CD8-positive, alpha-beta memory T cell (primary cell): ENCODE measurements at regions not wholly inside any gene's neighbourhood (a gene's known extent, or its start where the extent isn't known, plus 50 kb on each side); places are given as distances from the start of the nearest gene placed in this dataset.

Experiments used
- CTCF ChIA-PET: fragments of 350-600 bp; sonication (Branson Sonifier 250); formaldehyde crosslinking; loops from one replicate; lab custom pipeline; 2021; ENCODE audit warnings: antibody characterized with exemption; lab: Charles Lee
- POLR2A ChIA-PET: fragments of 350-600 bp; sonication (Branson Sonifier 250); formaldehyde crosslinking; loops from one replicate; lab custom pipeline; 2021; ENCODE audit warnings: antibody characterized with exemption; lab: Charles Lee
- DNase-seq, 5 donors: peaks; one replicate each; pipeline versions ENCODE4 v3.0.0 to v3.0.0-alpha.2; 2020 to 2022; ENCODE audit warnings: mixed read lengths in 1 of 5
- H3K27ac ChIP-seq: one replicate; pipeline ENCODE4 v1.7.0; 2013; ENCODE audit warnings: low read depth, mild to moderate bottlenecking, low read length, moderate library complexity
- H3K27me3 ChIP-seq: 2 replicates; pipeline ENCODE4 v1.7.0; 2013; ENCODE audit warnings: low read length, mild to moderate bottlenecking; ENCODE audit not compliant: insufficient read depth, poor library complexity, severe bottlenecking
- H3K36me3 ChIP-seq: 2 replicates; pipeline ENCODE4 v1.7.0; 2013; ENCODE audit warnings: mild to moderate bottlenecking, low read length, moderate library complexity; ENCODE audit not compliant: insufficient read depth
- H3K4me1 ChIP-seq: 2 replicates; pipeline ENCODE4 v1.7.0; 2013; ENCODE audit warnings: mild to moderate bottlenecking, low read length, moderate library complexity; ENCODE audit not compliant: insufficient read depth
- H3K4me3 ChIP-seq: 2 replicates; pipeline ENCODE4 v1.7.0; 2013; ENCODE audit warnings: mild to moderate bottlenecking, low read length
- H3K9me3 ChIP-seq: 2 replicates; pipeline ENCODE4 v1.7.0; 2013; ENCODE audit warnings: mild to moderate bottlenecking, low read length
- H3K27ac Mint-ChIP-seq, 8 donors: one replicate each; pipeline ENCODE4 v1.8.0; 2020 to 2021; ENCODE audit warnings: mixed read lengths in 8 of 8, mild to moderate bottlenecking in 6 of 8, inconsistent platforms in 3 of 8, moderate library complexity in 3 of 8
- H3K27me3 Mint-ChIP-seq, 2 donors: one replicate each; pipeline ENCODE4 v1.8.0; 2020 to 2021; ENCODE audit warnings: mixed read lengths in 2 of 2, mild to moderate bottlenecking in 1 of 2, moderate library complexity in 1 of 2
- H3K36me3 Mint-ChIP-seq, 3 donors: one replicate each; pipeline ENCODE4 v1.8.0; 2020 to 2021; ENCODE audit warnings: mixed read lengths in 3 of 3, inconsistent platforms in 1 of 3, mild to moderate bottlenecking in 1 of 3
- H3K4me1 Mint-ChIP-seq, 3 donors: one replicate each; pipeline ENCODE4 v1.8.0; 2020 to 2021; ENCODE audit warnings: mixed read lengths in 3 of 3, inconsistent platforms in 1 of 3, mild to moderate bottlenecking in 1 of 3
- H3K4me3 Mint-ChIP-seq, 7 donors: one replicate each; pipeline ENCODE4 v1.8.0; 2020 to 2021; ENCODE audit warnings: mixed read lengths in 7 of 7, mild to moderate bottlenecking in 6 of 7, moderate library complexity in 4 of 7, inconsistent platforms in 2 of 7
- H3K9me3 Mint-ChIP-seq, 5 donors: one replicate each; pipeline ENCODE4 v1.8.0; 2020 to 2022; ENCODE audit warnings: mixed read lengths in 5 of 5, mild to moderate bottlenecking in 3 of 5, moderate library complexity in 2 of 5, inconsistent platforms in 1 of 5

GRCh38 chr5:19002111-19002510, 985.9 kb downstream of the CDH18 start:
- H3K36me3 Mint-ChIP-seq, result no peaks in the 10 kb centered on the region

GRCh38 chr5:19018822-19019221, 969.2 kb downstream of the CDH18 start:
- H3K9me3 ChIP-seq, result no peaks in the 10 kb centered on the region
- no peaks in the 10 kb centered on the region for H3K36me3 ChIP-seq
- Mint-ChIP-seq H3K36me3 (no peaks in the 10 kb centered on the region), H3K27ac (peak overlapping the region in 1 of 8 donors; percentile 32), H3K4me3 (no peak overlapping the region), H3K9me3 (peaks cover 0 to 29% (median 5%) of the 10 kb centered on the region in 5 donors), H3K4me1 (no peaks in the 10 kb centered on the region), H3K27me3 (no peaks in the 10 kb centered on the region)
- ChIA-PET CTCF (no interaction called here), POLR2A (no interaction called here)
- no peaks in the 10 kb centered on the region for H3K27me3 ChIP-seq
- H3K27ac ChIP-seq, result no peak overlapping the region
- H3K4me3 ChIP-seq, result no peak overlapping the region
- H3K4me1 ChIP-seq, result no peaks in the 10 kb centered on the region
- no peak for DNase-seq

More at GRCh38 chr5:19002111-19002510, 985.9 kb downstream of the CDH18 start:
- H3K9me3 ChIP-seq, result peaks cover 4% of the 10 kb centered on the region
- H3K27ac Mint-ChIP-seq, result no peak overlapping the region
- no peaks in the 10 kb centered on the region for H3K27me3 ChIP-seq
- H3K36me3 ChIP-seq, result no peaks in the 10 kb centered on the region
- ChIA-PET CTCF (no interaction called here), POLR2A (no interaction called here)
- no peak overlapping the region for H3K4me3 Mint-ChIP-seq
- no peak overlapping the region for H3K4me3 ChIP-seq
- H3K4me1 Mint-ChIP-seq, result no peaks in the 10 kb centered on the region
- H3K27me3 Mint-ChIP-seq, result no peaks in the 10 kb centered on the region
- DNase-seq, result no peak
- no peak overlapping the region for H3K27ac ChIP-seq
- peaks cover 0 to 8% (median 0%) of the 10 kb centered on the region in 5 donors for H3K9me3 Mint-ChIP-seq
- no peaks in the 10 kb centered on the region for H3K4me1 ChIP-seq

GRCh38 chr5:19031491-19031890, 956.5 kb downstream of the CDH18 start:
- DNase-seq, result no peak
- no peak overlapping the region for H3K27ac ChIP-seq
- H3K9me3 ChIP-seq, result no peaks in the 10 kb centered on the region
- no peak overlapping the region for H3K4me3 Mint-ChIP-seq
- H3K27me3 Mint-ChIP-seq, result peaks cover 0 to 3% of the 10 kb centered on the region in 2 donors
- ChIA-PET CTCF (no interaction called here), POLR2A (no interaction called here)
- H3K4me3 ChIP-seq, result no peak overlapping the region
- peaks cover 5 to 17% (median 6%) of the 10 kb centered on the region in 5 donors for H3K9me3 Mint-ChIP-seq
- no peaks in the 10 kb centered on the region for H3K4me1 Mint-ChIP-seq
- H3K36me3 Mint-ChIP-seq, result no peaks in the 10 kb centered on the region
- no peak overlapping the region for H3K27ac Mint-ChIP-seq
- no peaks in the 10 kb centered on the region for H3K36me3 ChIP-seq
- no peaks in the 10 kb centered on the region for H3K27me3 ChIP-seq
- H3K4me1 ChIP-seq, result no peaks in the 10 kb centered on the region

DNA sequence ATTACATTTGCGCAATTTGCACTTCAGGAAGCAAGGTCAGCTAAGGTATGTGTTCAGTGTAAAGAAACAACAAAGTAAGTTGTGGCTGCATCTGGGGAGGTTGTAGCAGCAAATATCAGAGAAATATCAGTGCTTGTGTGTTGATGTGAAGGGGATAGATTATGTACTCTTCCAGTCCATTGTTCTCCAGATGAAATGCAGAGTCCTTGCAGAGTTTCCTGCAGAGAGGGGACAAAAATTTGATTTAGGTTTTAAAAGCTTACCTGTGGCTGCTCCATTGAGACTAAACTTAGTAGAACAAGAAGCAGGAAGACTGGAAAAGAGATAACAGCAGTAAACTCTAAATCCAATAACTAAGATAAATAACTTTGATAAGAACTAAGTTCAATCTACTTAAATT, 952.2 kb downstream of the CDH18 start:
- H3K9me3 Mint-ChIP-seq, result peaks cover 0 to 10% (median 5%) of the 10 kb centered on the region in 5 donors

DNA sequence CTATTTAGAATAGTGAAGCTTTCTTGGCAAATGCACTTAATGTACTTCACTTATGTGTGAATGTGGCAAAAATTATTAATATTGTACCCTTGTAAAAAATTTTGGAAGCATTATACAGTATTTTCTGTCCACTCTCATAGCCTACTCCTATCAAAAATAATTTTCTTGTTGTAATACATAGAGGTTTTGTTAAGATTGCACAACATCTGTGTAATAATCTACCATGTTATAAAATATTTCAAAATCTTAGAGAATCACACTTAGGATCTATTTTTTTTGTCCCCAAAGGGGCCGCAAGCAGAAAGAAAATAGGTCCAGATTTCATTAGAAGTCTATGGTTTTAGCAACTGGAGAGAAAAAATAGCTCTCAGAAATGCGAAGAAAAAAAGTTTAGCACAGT, 945.9 kb downstream of the CDH18 start:
- Histone ChIP-seq H3K27ac (no peak overlapping the region), H3K27me3 (no peaks in the 10 kb centered on the region), H3K36me3 (no peaks in the 10 kb centered on the region), H3K4me3 (no peak overlapping the region), H3K4me1 (no peaks in the 10 kb centered on the region), H3K9me3 (no peaks in the 10 kb centered on the region)
- ChIA-PET POLR2A (no interaction called here), CTCF (no interaction called here)
- Mint-ChIP-seq H3K27me3 (no peaks in the 10 kb centered on the region), H3K4me3 (no peak overlapping the region), H3K4me1 (no peaks in the 10 kb centered on the region), H3K27ac (no peak overlapping the region), H3K9me3 (peaks cover 0 to 11% (median 0%) of the 10 kb centered on the region in 5 donors), H3K36me3 (no peaks in the 10 kb centered on the region)
- no peak for DNase-seq

More for the DNA sequence above, 952.2 kb downstream of the CDH18 start:
- POLR2A ChIA-PET, result no interaction called here
- CTCF ChIA-PET, result no interaction called here
- Histone ChIP-seq H3K27me3 (no peaks in the 10 kb centered on the region), H3K4me1 (no peaks in the 10 kb centered on the region), H3K36me3 (no peaks in the 10 kb centered on the region), H3K27ac (no peak overlapping the region), H3K4me3 (no peak overlapping the region), H3K9me3 (no peaks in the 10 kb centered on the region)
- H3K4me3 Mint-ChIP-seq, result no peak overlapping the region
- no peak for DNase-seq
- H3K27me3 Mint-ChIP-seq, result no peaks in the 10 kb centered on the region
- no peaks in the 10 kb centered on the region for H3K36me3 Mint-ChIP-seq
- H3K4me1 Mint-ChIP-seq, result no peaks in the 10 kb centered on the region
- H3K27ac Mint-ChIP-seq, result no peak overlapping the region

DNA sequence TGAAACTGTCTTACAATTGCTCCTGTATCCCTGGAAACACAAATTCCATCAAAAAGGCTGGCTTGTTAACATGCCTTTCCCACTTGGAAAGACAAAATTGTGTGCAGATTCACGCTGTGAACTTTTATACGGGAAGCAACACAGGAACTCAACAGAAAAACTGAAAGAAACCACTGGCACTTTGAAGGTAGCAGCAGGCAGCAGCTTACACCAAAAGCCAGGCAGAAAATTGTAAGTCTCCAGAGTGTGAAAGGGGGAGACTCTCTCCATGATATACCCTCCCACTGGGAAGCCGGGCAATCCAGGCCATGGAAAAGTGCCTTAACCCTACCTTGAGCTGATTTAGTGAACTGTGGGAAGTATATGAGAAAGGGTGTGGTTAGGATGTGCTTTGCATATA, 943.7 kb downstream of the CDH18 start:
- no peaks in the 10 kb centered on the region for H3K4me1 Mint-ChIP-seq
- Histone ChIP-seq H3K27me3 (no peaks in the 10 kb centered on the region), H3K9me3 (no peaks in the 10 kb centered on the region), H3K4me3 (no peak overlapping the region), H3K27ac (no peak overlapping the region), H3K4me1 (no peaks in the 10 kb centered on the region), H3K36me3 (no peaks in the 10 kb centered on the region)
- POLR2A ChIA-PET, result no interaction called here
- H3K9me3 Mint-ChIP-seq, result peaks cover 0 to 11% (median 0%) of the 10 kb centered on the region in 5 donors
- no peak for DNase-seq
- no peaks in the 10 kb centered on the region for H3K36me3 Mint-ChIP-seq
- no peak overlapping the region for H3K4me3 Mint-ChIP-seq
- no peaks in the 10 kb centered on the region for H3K27me3 Mint-ChIP-seq
- H3K27ac Mint-ChIP-seq, result no peak overlapping the region
- CTCF ChIA-PET, result no interaction called here

- Histone ChIP-seq H3K27ac (no peak overlapping the region), H3K9me3 (no peaks in the 10 kb centered on the region), H3K4me1 (no peaks in the 10 kb centered on the region), H3K36me3 (no peaks in the 10 kb centered on the region), H3K27me3 (no peaks in the 10 kb centered on the region), H3K4me3 (no peak overlapping the region)
- H3K36me3 Mint-ChIP-seq, result no peaks in the 10 kb centered on the region
- ChIA-PET CTCF (no interaction called here), POLR2A (no interaction called here)
- no peak overlapping the region for H3K27ac Mint-ChIP-seq
- peaks cover 0 to 7% (median 0%) of the 10 kb centered on the region in 5 donors for H3K9me3 Mint-ChIP-seq
- no peak overlapping the region for H3K4me3 Mint-ChIP-seq
- no peak for DNase-seq
- no peaks in the 10 kb centered on the region for H3K4me1 Mint-ChIP-seq
- H3K27me3 Mint-ChIP-seq, result no peaks in the 10 kb centered on the region
Measured at GRCh38 chr5:19044931-19045695, 942.9 kb downstream of the CDH18 start.

DNA sequence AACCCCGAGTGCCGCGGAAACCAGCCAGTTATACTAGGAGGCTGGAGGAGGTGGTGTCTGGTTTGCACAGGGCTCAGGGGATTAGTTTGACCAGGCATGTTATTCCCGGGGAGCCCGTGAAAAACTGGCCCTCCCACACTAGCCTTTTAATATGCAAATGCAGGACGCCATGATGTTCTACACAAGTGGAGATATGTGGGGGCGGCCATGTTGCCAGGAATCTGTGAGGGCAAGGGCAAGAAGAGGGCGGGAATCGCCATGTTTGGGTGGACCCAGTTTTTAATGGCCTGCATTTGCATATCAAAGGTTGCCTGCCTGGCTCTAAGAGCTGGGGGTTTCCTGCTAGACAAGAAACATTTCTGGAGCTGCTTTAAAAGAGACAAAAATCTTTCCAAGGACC, 940.7 kb downstream of the CDH18 start:
- ChIA-PET POLR2A (no interaction called here), CTCF (no interaction called here)
- H3K4me3 ChIP-seq, result no peak overlapping the region
- H3K27ac Mint-ChIP-seq, result no peak overlapping the region
- H3K36me3 ChIP-seq, result no peaks in the 10 kb centered on the region
- peaks cover 0 to 10% (median 0%) of the 10 kb centered on the region in 5 donors for H3K9me3 Mint-ChIP-seq
- no peaks in the 10 kb centered on the region for H3K27me3 ChIP-seq
- no peaks in the 10 kb centered on the region for H3K9me3 ChIP-seq
- H3K4me3 Mint-ChIP-seq, result no peak overlapping the region
- no peaks in the 10 kb centered on the region for H3K27me3 Mint-ChIP-seq
- no peak overlapping the region for H3K27ac ChIP-seq
- H3K4me1 Mint-ChIP-seq, result no peaks in the 10 kb centered on the region
- H3K36me3 Mint-ChIP-seq, result no peaks in the 10 kb centered on the region
- no peaks in the 10 kb centered on the region for H3K4me1 ChIP-seq
- no peak for DNase-seq
